ENCODE measurements at regions not wholly inside any gene's neighbourhood (a gene's known extent, or its start where the extent isn't known, plus 50 kb on each side); places are given as distances from the start of the nearest gene placed in this dataset.

GRCh38 chr7:136807598-136807997 is 60.9 kb upstream of the CHRM2 start:
- DNase-seq (no peak), ATAC-seq (no peak)
- Mint-ChIP-seq H3K36me3 (ENCODE audit: low read depth) (no peaks in the 10 kb centered on the region), H3K4me1 (no peaks in the 10 kb centered on the region), H3K4me3 (no peak overlapping the region), H3K27me3 (no peaks in the 10 kb centered on the region), H3K27ac (no peak overlapping the region), H3K9me3 (peaks cover 18% of the 10 kb centered on the region)

GRCh38 chr7:136803028-136803427 is 65.4 kb upstream of the CHRM2 start:
- Mint-ChIP-seq H3K27me3 (no peaks in the 10 kb centered on the region), H3K36me3 (ENCODE audit: low read depth) (no peaks in the 10 kb centered on the region), H3K4me3 (no peak overlapping the region), H3K4me1 (no peaks in the 10 kb centered on the region), H3K9me3 (peaks cover 23% of the 10 kb centered on the region), H3K27ac (no peak overlapping the region)
- DNase-seq (no peak), ATAC-seq (no peak)

GRCh38 chr7:136783934-136784333 is 84.5 kb upstream of the CHRM2 start:
- Mint-ChIP-seq H3K4me1 (no peaks in the 10 kb centered on the region), H3K27me3 (no peaks in the 10 kb centered on the region), H3K9me3 (peaks cover 10% of the 10 kb centered on the region), H3K27ac (no peak overlapping the region), H3K36me3 (ENCODE audit: low read depth) (no peaks in the 10 kb centered on the region), H3K4me3 (no peak overlapping the region)
- DNase-seq (no peak), ATAC-seq (no peak)

- ATAC-seq, result no peak
- Mint-ChIP-seq H3K36me3 (ENCODE audit: low read depth) (no peaks in the 10 kb centered on the region), H3K4me3 (no peak overlapping the region), H3K27me3 (no peaks in the 10 kb centered on the region), H3K4me1 (no peaks in the 10 kb centered on the region), H3K9me3 (peaks cover 12% of the 10 kb centered on the region), H3K27ac (no peak overlapping the region)
- no peak for DNase-seq
Measured at GRCh38 chr7:136741941-136742340, 126.5 kb upstream of the CHRM2 start.

- no peak for DNase-seq
- Mint-ChIP-seq H3K27ac (no peak overlapping the region), H3K9me3 (peaks cover 17% of the 10 kb centered on the region), H3K4me1 (no peaks in the 10 kb centered on the region), H3K27me3 (no peaks in the 10 kb centered on the region), H3K4me3 (no peak overlapping the region), H3K36me3 (ENCODE audit: low read depth) (no peaks in the 10 kb centered on the region)
- ATAC-seq, result no peak
Measured at GRCh38 chr7:136728945-136729344, 139.5 kb upstream of the CHRM2 start.

- ATAC-seq (no peak), DNase-seq (no peak)
- H3K4me3 Mint-ChIP-seq, result no peak overlapping the region
- peaks cover 8% of the 10 kb centered on the region for H3K9me3 Mint-ChIP-seq
- H3K27ac Mint-ChIP-seq, result no peak overlapping the region
- H3K36me3 Mint-ChIP-seq (ENCODE audit: low read depth), result no peaks in the 10 kb centered on the region
- no peaks in the 10 kb centered on the region for H3K4me1 Mint-ChIP-seq
- H3K27me3 Mint-ChIP-seq, result no peaks in the 10 kb centered on the region
Measured at GRCh38 chr7:136726460-136726859, 142.0 kb upstream of the CHRM2 start.

- Mint-ChIP-seq H3K4me3 (no peak overlapping the region), H3K36me3 (ENCODE audit: low read depth) (no peaks in the 10 kb centered on the region), H3K9me3 (peaks cover 9% of the 10 kb centered on the region), H3K4me1 (no peaks in the 10 kb centered on the region), H3K27me3 (no peaks in the 10 kb centered on the region), H3K27ac (no peak overlapping the region)
- no peak for ATAC-seq
- no peak for DNase-seq
Measured at GRCh38 chr7:136717910-136718557, 150.4 kb upstream of the CHRM2 start.

- H3K4me3 Mint-ChIP-seq, result no peak overlapping the region
- H3K9me3 Mint-ChIP-seq, result peaks cover 9% of the 10 kb centered on the region
- no peak overlapping the region for H3K27ac Mint-ChIP-seq
- H3K4me1 Mint-ChIP-seq, result no peaks in the 10 kb centered on the region
- DNase-seq, result no peak
- no peaks in the 10 kb centered on the region for H3K36me3 Mint-ChIP-seq (ENCODE audit: low read depth)
- H3K27me3 Mint-ChIP-seq, result no peaks in the 10 kb centered on the region
- ATAC-seq, result no peak
Measured at GRCh38 chr7:136714062-136714461, 154.4 kb upstream of the CHRM2 start.

GRCh38 chr7:136710751-136711150 is 157.7 kb upstream of the CHRM2 start:
- H3K27ac Mint-ChIP-seq, result no peak overlapping the region
- no peak overlapping the region for H3K4me3 Mint-ChIP-seq
- no peak for ATAC-seq
- peaks cover 3% of the 10 kb centered on the region for H3K9me3 Mint-ChIP-seq
- H3K27me3 Mint-ChIP-seq, result no peaks in the 10 kb centered on the region
- no peaks in the 10 kb centered on the region for H3K4me1 Mint-ChIP-seq
- no peaks in the 10 kb centered on the region for H3K36me3 Mint-ChIP-seq (ENCODE audit: low read depth)
- DNase-seq, result no peak

- Mint-ChIP-seq H3K36me3 (ENCODE audit: low read depth) (no peaks in the 10 kb centered on the region), H3K27ac (no peak overlapping the region), H3K27me3 (no peaks in the 10 kb centered on the region), H3K9me3 (peaks cover 3% of the 10 kb centered on the region), H3K4me3 (no peak overlapping the region), H3K4me1 (no peaks in the 10 kb centered on the region)
- ATAC-seq (no peak), DNase-seq (no peak)
Measured at GRCh38 chr7:136709876-136710275, 158.6 kb upstream of the CHRM2 start.

- Mint-ChIP-seq H3K4me1 (no peaks in the 10 kb centered on the region), H3K27ac (no peak overlapping the region), H3K4me3 (no peak overlapping the region), H3K36me3 (ENCODE audit: low read depth) (no peaks in the 10 kb centered on the region), H3K27me3 (no peaks in the 10 kb centered on the region), H3K9me3 (peaks cover 8% of the 10 kb centered on the region)
- ATAC-seq (no peak), DNase-seq (no peak)
Measured at GRCh38 chr7:136702913-136703312, 165.5 kb upstream of the CHRM2 start.

GRCh38 chr7:136698977-136699376 is 169.5 kb upstream of the CHRM2 start:
- H3K4me3 Mint-ChIP-seq, result no peak overlapping the region
- H3K27ac Mint-ChIP-seq, result no peak overlapping the region
- H3K27me3 Mint-ChIP-seq, result no peaks in the 10 kb centered on the region
- DNase-seq, result no peak
- H3K36me3 Mint-ChIP-seq (ENCODE audit: low read depth), result no peaks in the 10 kb centered on the region
- ATAC-seq, result no peak
- peaks cover 12% of the 10 kb centered on the region for H3K9me3 Mint-ChIP-seq
- H3K4me1 Mint-ChIP-seq, result no peaks in the 10 kb centered on the region

- no peaks in the 10 kb centered on the region for H3K27me3 Mint-ChIP-seq
- H3K36me3 Mint-ChIP-seq (ENCODE audit: low read depth), result no peaks in the 10 kb centered on the region
- ATAC-seq (no peak), DNase-seq (no peak)
- no peaks in the 10 kb centered on the region for H3K4me1 Mint-ChIP-seq
- H3K9me3 Mint-ChIP-seq, result peaks cover 12% of the 10 kb centered on the region
- no peak overlapping the region for H3K4me3 Mint-ChIP-seq
- no peak overlapping the region for H3K27ac Mint-ChIP-seq
Measured at GRCh38 chr7:136698231-136698630, 170.2 kb upstream of the CHRM2 start.

- no peaks in the 10 kb centered on the region for H3K4me1 Mint-ChIP-seq
- ATAC-seq, result no peak
- no peaks in the 10 kb centered on the region for H3K27me3 Mint-ChIP-seq
- H3K27ac Mint-ChIP-seq, result no peak overlapping the region
- H3K9me3 Mint-ChIP-seq, result peaks cover 12% of the 10 kb centered on the region
- DNase-seq, result no peak
- no peaks in the 10 kb centered on the region for H3K36me3 Mint-ChIP-seq (ENCODE audit: low read depth)
- no peak overlapping the region for H3K4me3 Mint-ChIP-seq
Measured at GRCh38 chr7:136697271-136697670, 171.2 kb upstream of the CHRM2 start.

- no peak for ATAC-seq
- no peak for DNase-seq
- Mint-ChIP-seq H3K9me3 (peaks cover 10% of the 10 kb centered on the region), H3K27me3 (no peaks in the 10 kb centered on the region), H3K4me1 (no peaks in the 10 kb centered on the region), H3K4me3 (no peak overlapping the region), H3K36me3 (ENCODE audit: low read depth) (no peaks in the 10 kb centered on the region), H3K27ac (no peak overlapping the region)
Measured at GRCh38 chr7:136693166-136694119, 175.0 kb upstream of the CHRM2 start.
